ENCODE measurements at regions not wholly inside any gene's neighbourhood (a gene's known extent, or its start where the extent isn't known, plus 50 kb on each side); places are given as distances from the start of the nearest gene placed in this dataset.
"Not testable (repeated sequence)": the region's sequence is repeated elsewhere in the genome, so short reads cannot be mapped to it uniquely, and the experiment has no call there.

DNA sequence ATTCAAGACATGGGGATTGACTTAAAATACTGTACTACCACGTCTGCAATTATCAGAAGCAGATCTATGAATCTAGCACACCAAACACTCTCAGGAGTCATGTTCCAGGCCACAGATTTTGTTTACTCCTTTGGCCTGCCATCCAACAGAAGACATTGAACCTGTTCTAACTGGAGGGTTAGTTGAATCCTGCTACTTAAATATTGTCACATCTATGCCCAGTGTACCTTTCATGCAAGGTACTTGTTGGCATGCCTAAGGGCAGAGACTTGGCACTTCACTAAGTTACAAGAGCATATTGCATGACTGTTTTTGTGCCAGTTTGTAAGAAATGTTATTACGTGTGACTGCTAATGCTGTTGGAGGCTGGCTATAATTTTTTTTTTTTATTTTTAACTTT is 126.9 kb upstream of the BCOR start:
- DNase-seq: no peak

DNA sequence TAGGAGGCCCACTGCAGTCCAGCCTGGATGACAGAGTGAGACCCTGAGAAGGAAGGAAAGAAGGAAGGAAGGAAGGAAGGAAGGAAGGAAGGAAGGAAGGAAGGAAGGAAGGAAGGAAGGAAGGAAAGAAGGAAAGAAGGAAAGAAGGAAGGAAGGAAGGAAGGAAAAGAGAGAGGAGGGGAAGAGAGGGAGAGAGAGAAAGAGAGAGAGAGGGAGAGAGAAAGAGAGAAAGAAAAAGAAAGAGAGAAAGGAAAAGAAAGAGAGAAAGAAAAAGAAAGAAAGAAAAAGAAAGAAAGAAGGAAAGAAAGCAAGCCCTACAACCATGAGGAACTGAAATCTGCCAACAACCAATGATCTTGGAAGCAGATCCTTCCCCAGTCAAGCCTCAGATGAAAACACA is 124.9 kb upstream of the BCOR start:
- not testable (repeated sequence) for DNase-seq

DNA sequence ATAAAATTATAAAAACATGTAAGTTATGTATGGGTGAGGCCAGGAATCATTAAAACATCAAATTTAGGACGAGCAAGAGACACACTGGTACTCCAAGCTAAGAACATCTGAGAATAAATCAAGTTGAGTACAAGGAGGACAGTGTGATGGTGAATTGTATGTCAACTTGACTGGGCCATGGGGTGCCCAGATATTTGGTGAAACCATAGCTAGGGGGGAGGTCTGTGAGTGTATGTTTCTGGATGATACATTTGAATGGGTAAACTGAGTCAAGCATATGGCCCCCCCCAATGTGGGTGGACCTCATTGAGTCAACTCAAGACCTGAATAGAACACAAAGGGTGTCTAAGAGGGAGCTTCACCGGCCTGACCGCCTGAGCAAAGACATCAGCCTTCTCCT is 115.3 kb upstream of the BCOR start:
- no peak for DNase-seq

DNA sequence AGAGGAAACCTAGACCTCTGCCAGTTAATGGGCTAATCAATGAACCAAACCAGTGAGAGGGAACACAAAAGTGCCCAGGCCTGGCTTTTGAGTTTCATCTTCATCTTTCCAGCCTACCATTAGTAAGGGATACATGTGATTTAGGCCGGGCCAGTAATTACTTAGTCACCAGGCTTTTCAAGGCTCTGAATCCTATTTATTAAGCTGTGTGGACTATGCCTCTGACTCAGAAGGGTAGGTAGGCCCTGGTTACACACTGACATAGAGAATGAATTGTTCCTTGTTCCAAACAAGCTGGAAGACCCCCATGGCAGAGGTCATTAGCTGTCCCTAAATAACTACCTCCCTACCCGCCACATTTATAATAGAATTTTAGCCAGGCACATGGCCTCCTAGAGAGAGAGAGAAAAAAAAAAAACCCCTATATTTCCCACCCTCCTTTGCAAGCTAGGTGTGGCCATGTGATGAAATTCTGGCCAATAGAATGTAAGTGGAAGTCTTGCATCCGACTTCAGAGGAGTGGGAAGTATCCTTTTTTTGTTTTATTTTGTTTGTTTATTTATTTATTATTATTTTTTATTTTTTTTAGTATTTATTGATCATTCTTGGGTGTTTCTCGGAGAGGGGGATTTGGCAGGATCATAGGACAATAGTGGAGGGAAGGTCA is 112.3 kb upstream of the BCOR start:
- no peak for DNase-seq

GRCh38 chrX:40207626-40208025 is 109.9 kb upstream of the BCOR start:
- no peak for DNase-seq

- no peak for DNase-seq
Measured at GRCh38 chrX:40205471-40205870, 107.7 kb upstream of the BCOR start.

DNA sequence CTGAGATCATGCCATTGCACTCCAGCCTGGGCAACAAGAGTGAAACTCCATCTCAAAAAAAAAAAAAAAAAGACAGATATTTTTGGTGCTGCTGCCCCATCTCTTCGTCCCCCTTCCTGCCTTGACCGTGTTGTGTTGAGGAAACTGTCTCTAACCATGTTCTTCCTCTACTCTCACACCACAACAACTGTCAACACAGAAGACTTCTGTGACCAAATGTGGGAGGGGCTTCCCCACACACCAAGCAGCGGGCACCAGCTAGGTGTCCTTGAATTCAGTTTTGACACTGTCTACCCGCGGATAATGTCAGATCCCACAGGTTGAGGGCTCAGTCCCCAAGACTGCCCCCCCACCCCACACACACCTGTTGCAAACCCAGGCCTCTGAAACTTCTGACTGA is 104.7 kb upstream of the BCOR start:
- DNase-seq: no peak

DNA sequence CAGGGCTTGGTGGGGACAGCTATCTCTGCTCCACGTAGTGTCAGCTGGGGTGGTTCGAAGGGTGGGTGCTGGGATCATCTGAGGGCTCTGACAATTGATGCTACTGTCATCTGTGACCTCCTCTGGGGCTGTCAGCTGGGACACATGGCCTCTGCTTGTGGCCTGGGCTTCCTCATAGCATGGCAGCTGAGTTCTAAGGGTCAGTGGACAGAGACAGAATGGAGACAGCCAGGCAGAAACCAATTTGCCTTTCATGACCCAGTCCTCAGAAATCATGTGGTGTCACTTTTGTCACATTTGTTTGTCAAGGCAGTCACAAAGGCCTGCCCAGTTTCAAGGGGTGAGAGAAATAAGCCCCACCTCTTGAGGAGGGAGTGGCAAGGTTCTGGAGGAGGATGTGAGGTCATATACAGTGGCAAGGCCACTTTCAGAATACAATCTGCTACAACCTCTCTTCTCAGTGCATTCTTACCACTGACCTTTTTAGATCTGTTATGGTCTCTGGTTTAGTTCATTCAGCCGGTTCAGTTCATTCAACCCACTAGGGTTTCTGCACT is 103.6 kb upstream of the BCOR start:
- no peak for DNase-seq

DNA sequence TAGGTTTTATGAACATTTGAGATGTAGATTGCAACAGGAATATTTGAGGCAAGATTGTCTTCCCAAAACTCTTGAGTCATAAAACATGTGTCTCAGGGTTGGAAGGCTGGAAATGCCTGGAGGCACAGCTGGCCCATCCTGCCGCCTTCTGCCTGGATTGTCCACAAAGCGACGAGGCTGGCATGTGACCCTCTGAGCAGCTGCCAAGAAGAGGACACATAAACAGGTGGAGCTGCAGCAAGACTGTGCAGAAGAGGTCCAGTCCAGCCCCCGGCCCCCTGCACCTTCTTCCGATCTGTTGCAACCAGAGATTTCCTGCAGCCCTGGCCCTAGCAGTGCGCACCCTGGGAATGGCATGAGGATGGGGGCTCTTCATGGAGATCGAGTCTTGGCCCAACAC is 101.9 kb upstream of the BCOR start:
- no peak for DNase-seq

GRCh38 chrX:40197071-40197470 is 99.3 kb upstream of the BCOR start:
- no peak for DNase-seq

DNA sequence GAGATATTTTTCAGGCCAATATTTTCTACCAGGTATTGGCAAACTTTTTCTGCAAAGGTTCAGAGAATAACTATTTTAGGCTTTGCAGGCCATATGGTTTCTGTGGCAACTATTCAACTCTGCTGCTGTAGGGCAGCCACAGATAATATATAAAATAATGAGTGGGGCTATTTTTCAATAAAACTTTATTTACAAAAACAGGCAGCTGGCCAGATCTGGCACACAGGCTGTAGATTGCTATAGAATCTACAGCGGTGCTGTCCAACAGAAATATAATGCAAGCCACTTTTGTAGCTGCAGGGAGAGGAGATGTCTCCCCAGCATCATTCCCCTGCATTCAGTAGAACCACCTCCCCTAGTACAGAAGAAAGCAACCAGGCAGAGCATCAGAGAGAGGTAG is 97.6 kb upstream of the BCOR start:
- DNase-seq: no peak

- no peak for DNase-seq
Measured at GRCh38 chrX:40192196-40192595, 94.4 kb upstream of the BCOR start.

GRCh38 chrX:40189637-40190036 is 91.9 kb upstream of the BCOR start:
- no peak for DNase-seq

DNA sequence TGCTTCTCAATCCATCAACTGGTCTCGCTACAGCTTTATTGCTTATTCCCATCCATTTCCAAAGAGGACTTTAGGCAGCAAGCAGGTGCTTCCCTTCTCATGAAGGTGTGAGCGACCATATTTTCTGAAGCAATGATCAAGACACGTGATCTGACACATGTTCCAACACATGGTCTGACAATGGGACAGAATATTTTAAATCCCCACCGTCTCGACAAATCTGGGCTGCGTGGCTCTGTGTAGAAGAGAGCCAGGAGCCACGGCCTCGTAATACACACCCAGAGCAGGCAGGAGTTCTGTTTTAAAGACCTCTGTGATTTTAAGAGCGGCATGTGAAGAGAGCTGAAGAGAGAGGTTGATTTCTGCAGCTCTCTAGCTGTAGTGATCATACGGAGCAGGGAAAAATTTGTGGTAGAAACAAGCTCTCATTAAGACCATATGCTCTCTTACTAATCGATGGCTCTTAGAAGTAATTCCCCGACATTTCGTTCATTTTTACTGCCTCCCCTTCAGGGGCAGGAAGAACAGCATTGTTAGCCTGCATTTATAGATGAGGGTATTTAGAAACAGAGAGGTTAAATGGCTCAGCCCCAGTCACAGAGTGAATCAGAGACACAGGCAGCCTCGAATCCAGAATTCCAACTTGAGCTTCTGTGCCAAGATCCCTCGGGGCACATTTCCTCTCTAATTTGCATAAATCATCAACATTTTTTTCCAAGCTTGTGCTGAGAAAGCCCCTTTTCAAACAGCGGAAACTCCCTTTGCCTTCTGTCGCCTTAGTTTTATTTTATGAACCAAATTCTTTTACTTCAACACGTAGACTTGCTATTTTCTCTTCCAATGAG is 91.0 kb upstream of the BCOR start:
- no peak for DNase-seq

DNA sequence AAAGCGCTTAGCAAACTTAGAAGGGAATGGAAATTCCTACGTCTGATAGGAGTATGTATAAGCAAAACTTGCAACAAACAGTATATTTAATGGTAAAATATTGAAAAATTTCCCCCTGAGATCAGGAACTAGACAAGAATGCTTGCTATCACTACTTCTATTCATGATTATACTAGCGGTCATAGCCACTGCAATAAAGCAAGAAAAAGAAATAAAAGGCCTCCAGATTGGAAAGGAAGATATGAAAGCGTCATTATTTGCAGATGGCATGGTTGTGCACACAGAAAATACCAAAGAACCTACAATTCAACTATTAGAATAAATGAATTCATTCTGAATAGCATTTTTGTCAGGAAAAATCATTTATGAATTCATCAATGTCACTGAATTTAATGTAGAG is 87.2 kb upstream of the BCOR start:
- DNase-seq: no peak

DNA sequence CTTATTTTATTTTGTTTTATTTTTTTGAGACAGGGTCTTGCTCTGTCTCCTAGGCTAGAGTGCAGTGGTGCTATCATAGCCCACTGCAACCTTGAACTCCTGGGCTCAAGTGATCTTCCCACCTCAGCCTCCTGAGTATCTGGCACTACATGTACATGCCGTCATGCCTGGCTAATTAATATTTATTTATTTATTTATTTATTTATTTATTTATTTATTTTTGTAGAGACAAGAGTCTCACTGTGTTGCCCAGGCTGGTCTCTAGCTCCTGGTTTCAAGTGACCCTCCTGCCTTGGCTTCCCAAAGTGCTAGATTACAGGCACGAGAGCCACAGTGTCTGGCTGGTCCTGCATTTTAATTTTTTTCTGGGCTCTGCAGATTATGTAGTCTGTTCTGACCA is 84.9 kb upstream of the BCOR start:
- no peak for DNase-seq

DNA sequence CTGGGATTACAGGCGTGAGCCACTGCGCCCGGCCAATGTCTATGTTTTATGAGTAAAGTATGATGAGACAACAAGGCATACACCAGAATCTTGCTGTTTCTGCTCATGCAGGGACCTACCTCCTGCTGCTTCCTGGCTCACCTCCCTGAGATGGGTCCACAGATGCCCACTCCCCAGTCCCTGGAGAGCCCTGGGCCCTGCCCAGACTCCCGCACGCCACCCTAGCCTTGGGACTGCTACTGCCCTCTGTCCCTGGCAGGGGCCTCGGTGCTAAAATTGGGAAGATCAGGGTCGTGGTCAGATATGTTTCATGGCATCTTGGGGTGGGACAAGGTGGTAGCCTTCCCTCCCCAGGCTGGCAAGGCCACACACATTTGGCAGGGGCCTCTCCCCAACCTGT is 84.3 kb upstream of the BCOR start:
- no peak for DNase-seq

DNA sequence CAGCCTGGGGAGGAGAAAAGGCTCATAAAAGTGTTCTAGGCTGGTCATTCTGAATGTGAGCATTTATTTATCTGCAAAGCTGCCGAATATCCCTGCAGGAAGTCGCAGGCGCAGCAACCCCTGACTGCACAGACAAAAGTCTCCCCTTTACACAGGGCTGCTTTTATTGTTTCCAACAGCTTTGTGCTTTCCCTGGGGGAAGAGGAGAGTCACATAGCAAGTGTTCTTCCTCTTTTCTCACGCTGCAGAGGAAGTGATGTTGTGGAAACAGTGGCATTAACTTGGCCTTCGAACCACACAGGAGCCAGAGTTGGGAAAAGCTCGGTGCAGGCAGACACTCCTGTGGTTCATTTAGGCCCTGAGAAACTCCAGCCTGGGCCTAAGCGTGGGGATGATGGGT is 81.5 kb upstream of the BCOR start:
- DNase-seq: no peak

GRCh38 chrX:40177942-40178715 is 80.4 kb upstream of the BCOR start:
- no peak for DNase-seq

DNA sequence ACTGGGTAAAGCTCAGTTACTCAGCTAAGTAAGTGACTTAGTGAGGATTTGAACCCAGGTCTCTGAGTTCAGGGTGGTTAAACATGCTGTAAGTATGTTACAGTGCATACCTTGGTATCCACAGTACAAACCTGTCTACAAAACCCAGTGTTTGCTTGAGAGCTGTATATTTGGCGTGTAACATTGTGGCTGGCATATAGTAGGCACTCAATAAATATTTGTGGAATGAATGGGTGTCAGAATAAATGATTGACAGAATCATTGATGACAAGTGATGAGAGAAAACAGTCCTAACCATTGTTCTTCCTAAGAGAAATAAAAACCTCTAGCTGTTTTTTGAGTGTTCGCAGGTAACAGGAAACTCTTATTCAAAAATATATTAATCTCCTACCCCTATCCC is 79.7 kb upstream of the BCOR start:
- DNase-seq: no peak

DNA sequence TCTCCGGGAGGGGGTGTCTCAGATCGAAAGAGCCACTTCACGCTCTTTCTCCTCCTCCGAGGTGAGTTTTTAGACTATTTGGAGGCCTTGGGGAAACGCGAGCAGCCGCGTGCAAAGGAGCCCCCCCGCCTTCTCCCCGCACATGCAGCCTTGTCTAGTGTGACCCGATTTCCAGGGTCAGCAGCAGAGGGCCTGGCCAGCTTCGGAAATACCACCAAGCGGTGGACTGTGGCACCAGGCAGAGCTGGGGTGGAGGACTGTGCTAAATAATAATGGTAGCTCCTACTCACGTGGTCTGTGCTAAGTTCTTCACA is 79.3 kb upstream of the BCOR start:
- DNase-seq: no peak

- peak; percentile 69 for DNase-seq
Measured at GRCh38 chrX:40176351-40177116, 78.8 kb upstream of the BCOR start.

Data from islet precursor cell (in vitro differentiated cells).